Peyer's patch (tissue), 4 donors: ENCODE measurements at regions not wholly inside any gene's neighbourhood (a gene's known extent, or its start where the extent isn't known, plus 50 kb on each side); places are given as distances from the start of the nearest gene placed in this dataset.

Source experiments
- CTCF ChIP-seq, 6 experiments: fragments of 450-650 bp in 4 of 6; fragments of 200-600 bp in 2 of 6; sonication (generic) in 1 of 6; IDR thresholded peaks; one replicate each; pipeline ENCODE4 v1.5.1; 2017 to 2019; ENCODE audit warnings: antibody characterized with exemption in 6 of 6, mild to moderate bottlenecking in 3 of 6, moderate library complexity in 1 of 6
- POLR2A ChIP-seq, 2 donors: fragments of 450-650 bp; IDR thresholded peaks; one replicate each; pipeline ENCODE4 v1.5.1; 2017; ENCODE audit warnings: antibody characterized with exemption in 2 of 2, mild to moderate bottlenecking in 2 of 2, moderate library complexity in 2 of 2

- TF ChIP-seq CTCF (IDR thresholded peaks at IDR 0.05) (no peak), POLR2A (IDR thresholded peaks at IDR 0.05) (no peak)
Measured at GRCh38 chr3:191797271-191797670, 336.3 kb downstream of the PYDC2 start.
